OCI-LY7 (cell line): ENCODE measurements at regions not wholly inside any gene's neighbourhood (a gene's known extent, or its start where the extent isn't known, plus 50 kb on each side); places are given as distances from the start of the nearest gene placed in this dataset.

Experiments used
- BruUV-seq: library from RNA; stranded (reverse); fragments of 400-500 nt; replicated peaks from 2 replicates; lab custom pipeline; 2021; lab: Mats Ljungman, UMichigan
- CTCF ChIA-PET: fragments of 300-600 bp; sonication (Branson Sonifier 250); formaldehyde crosslinking; loops from one replicate; lab custom pipeline; 2022; ENCODE audit warnings: antibody characterized with exemption; ENCODE audit not compliant: unreplicated experiment; lab: Charles Lee
- POLR2A ChIA-PET: fragments of 300-600 bp; sonication (Branson Sonifier 250); formaldehyde crosslinking; loops from one replicate; lab custom pipeline; 2022; ENCODE audit warnings: antibody characterized with exemption; lab: Charles Lee
- DNase-seq: peaks from one replicate; pipeline ENCODE4 v3.0.0-alpha.2; 2015; ENCODE audit warnings: low spot score
- H2AFZ ChIP-seq: fragments of 200-600 bp; sonication (generic), shearing (Covaris generic); 2 replicates; pipeline ENCODE4 v1.6.1; 2014; ENCODE audit warnings: mild to moderate bottlenecking, antibody characterized with exemption, low read length, moderate library complexity
- H3K27ac ChIP-seq: fragments of 200-600 bp; sonication (generic); 2 replicates; pipeline ENCODE4 v1.5.1; 2014; ENCODE audit warnings: mixed run types, low read depth, mild to moderate bottlenecking, moderate library complexity, low read length, inconsistent platforms; ENCODE audit not compliant: poor library complexity, severe bottlenecking
- H3K36me3 ChIP-seq: fragments of 200-600 bp; sonication (generic); 2 replicates; pipeline ENCODE4 v1.6.1; 2014; ENCODE audit warnings: mild to moderate bottlenecking, antibody characterized with exemption, low read length, moderate library complexity, mixed read lengths; ENCODE audit not compliant: insufficient read depth
- H3K4me1 ChIP-seq: fragments of 200-600 bp; sonication (generic); 2 replicates; pipeline ENCODE4 v1.5.1; 2014; ENCODE audit warnings: mild to moderate bottlenecking, low read length; ENCODE audit not compliant: insufficient read depth, poor library complexity, severe bottlenecking
- H3K4me2 ChIP-seq: fragments of 200-600 bp; sonication (generic); 2 replicates; pipeline ENCODE4 v1.6.1; 2014; ENCODE audit warnings: mild to moderate bottlenecking, low read length
- H3K4me3 ChIP-seq: fragments of 200-600 bp; sonication (generic); 2 replicates; pipeline ENCODE4 v1.5.1; 2014; ENCODE audit warnings: mild to moderate bottlenecking, low read depth, low read length; ENCODE audit not compliant: poor library complexity, severe bottlenecking
- H3K79me2 ChIP-seq: fragments of 200-600 bp; sonication (generic); 2 replicates; pipeline ENCODE4 v1.6.1; 2016; ENCODE audit warnings: low read depth, mild to moderate bottlenecking, low read length, moderate library complexity, mixed read lengths; ENCODE audit not compliant: insufficient read depth
- H3K9me2 ChIP-seq: fragments of 200-600 bp; sonication (generic); 2 replicates; pipeline ENCODE4 v1.6.1; 2016; ENCODE audit warnings: mild to moderate bottlenecking, low read length, mixed read lengths; ENCODE audit not compliant: insufficient read depth
- H3K9me3 ChIP-seq: fragments of 200-600 bp; sonication (generic); 2 replicates; pipeline ENCODE4 v1.6.1; 2014; ENCODE audit warnings: mild to moderate bottlenecking, mixed run types, low read length, mixed read lengths
- H4K20me1 ChIP-seq: fragments of 200-600 bp; sonication (generic); 2 replicates; pipeline ENCODE4 v1.6.1; 2014; ENCODE audit warnings: mild to moderate bottlenecking, antibody characterized with exemption, low read length, moderate library complexity, mixed read lengths; ENCODE audit not compliant: insufficient read depth
- CTCF ChIP-seq: fragments of 200-600 bp; sonication (generic); conservative IDR thresholded peaks from 2 replicates; pipeline ENCODE4 v1.5.1; 2014; ENCODE audit warnings: mild to moderate bottlenecking, antibody characterized with exemption, low read length, moderate library complexity, mixed read lengths
- EZH2phosphoT487 ChIP-seq: fragments of 200-600 bp; sonication (generic); IDR thresholded peaks from 2 replicates; pipeline ENCODE4 v1.6.1; 2018; ENCODE audit warnings: low read depth, borderline replicate concordance, mild to moderate bottlenecking, mixed run types, antibody characterized with exemption, low read length, moderate library complexity, mixed read lengths
- intact Hi-C: fragments of 100-400 bp; cut with micrococcal nuclease; formaldehyde crosslinking; loops from one replicate; pipeline ENCODE4 v1.10.0; 2022; ENCODE audit not compliant: unreplicated experiment

GRCh38 chr6:139608466-139609261 is 234.2 kb upstream of the CITED2 start:
- Histone ChIP-seq H4K20me1 (no peaks in the 10 kb centered on the region), H3K4me1 (no peaks in the 10 kb centered on the region), H3K36me3 (no peaks in the 10 kb centered on the region), H3K9me2 (no peaks in the 10 kb centered on the region), H3K79me2 (no peaks in the 10 kb centered on the region), H3K4me2 (no peak overlapping the region), H2AFZ (no peak overlapping the region), H3K27ac (no peak overlapping the region), H3K4me3 (no peak overlapping the region), H3K9me3 (no peaks in the 10 kb centered on the region)
- intact Hi-C loops = no loop called here
- no peak for TF ChIP-seq EZH2phosphoT487
- no peak for TF ChIP-seq CTCF
- ChIA-PET POLR2A (interaction anchor here (0.6 to 0.9 kb wide), 5 partner anchors 16 to 242 kb away, joined by 3 to 4 read pairs (median 3); no protein-coding TSS in a partner anchor), CTCF (no interaction called here)
- no peak for DNase-seq
- BruUV-seq = no TSS peak

GRCh38 chr6:139605350-139605749 is 230.9 kb upstream of the CITED2 start:
- H3K36me3 ChIP-seq = no peaks in the 10 kb centered on the region
- DNase-seq = no peak
- no peak for TF ChIP-seq EZH2phosphoT487
- TF ChIP-seq CTCF = no peak
- CTCF ChIA-PET = no interaction called here
- no peaks in the 10 kb centered on the region for H3K9me2 ChIP-seq
- no peak overlapping the region for H3K4me2 ChIP-seq
- BruUV-seq = no TSS peak
- H3K79me2 ChIP-seq = no peaks in the 10 kb centered on the region
- H3K4me3 ChIP-seq = no peak overlapping the region
- intact Hi-C loops = no loop called here
- no peaks in the 10 kb centered on the region for H4K20me1 ChIP-seq
- POLR2A ChIA-PET = no interaction called here
- no peaks in the 10 kb centered on the region for H3K9me3 ChIP-seq
- no peak overlapping the region for H3K27ac ChIP-seq
- H2AFZ ChIP-seq = no peak overlapping the region
- no peaks in the 10 kb centered on the region for H3K4me1 ChIP-seq

GRCh38 chr6:139603581-139603980 is 229.1 kb upstream of the CITED2 start:
- intact Hi-C loops = no loop called here
- no TSS peak for BruUV-seq
- Histone ChIP-seq H3K36me3 (no peaks in the 10 kb centered on the region), H3K4me2 (no peak overlapping the region), H3K9me2 (no peaks in the 10 kb centered on the region), H3K79me2 (no peaks in the 10 kb centered on the region), H3K4me1 (no peaks in the 10 kb centered on the region), H3K9me3 (no peaks in the 10 kb centered on the region), H3K4me3 (no peak overlapping the region), H3K27ac (no peak overlapping the region), H4K20me1 (no peaks in the 10 kb centered on the region), H2AFZ (no peak overlapping the region)
- no peak for TF ChIP-seq CTCF
- no peak for TF ChIP-seq EZH2phosphoT487
- ChIA-PET CTCF (no interaction called here), POLR2A (interaction anchor here (1.0 kb wide), 1 partner anchor 8 kb away, joined by 3 read pairs; no protein-coding TSS in a partner anchor)
- no peak for DNase-seq
